AG10803 (cell line): ENCODE measurements at regions not wholly inside any gene's neighbourhood (a gene's known extent, or its start where the extent isn't known, plus 50 kb on each side); places are given as distances from the start of the nearest gene placed in this dataset.

ENCODE experiments used
- DNase-seq: peaks from one replicate; pipeline ENCODE4 v3.0.0; 2010; ENCODE audit warnings: low read depth
- H3K4me3 ChIP-seq: 2 replicates; pipeline ENCODE4 v1.5.1; 2011; ENCODE audit warnings: mild to moderate bottlenecking, low read length, control low read depth
- CTCF ChIP-seq: conservative IDR thresholded peaks from 2 replicates; pipeline ENCODE4 v1.5.1; 2011; ENCODE audit warnings: mild to moderate bottlenecking, low read length, control low read depth, inconsistent platforms

GRCh38 chr21:41666641-41667081, 100.2 kb downstream of the RIPK4 start:
- DNase-seq = no peak
- TF ChIP-seq CTCF = no peak
- no peak overlapping the region for H3K4me3 ChIP-seq

- TF ChIP-seq CTCF = no peak
- no peak overlapping the region for H3K4me3 ChIP-seq
- no peak for DNase-seq
Measured at GRCh38 chr21:41665766-41666595, 100.9 kb downstream of the RIPK4 start.

- peak; percentile 89 for DNase-seq
- H3K4me3 ChIP-seq = no peak overlapping the region
- TF ChIP-seq CTCF = no peak
Measured at GRCh38 chr21:41664881-41665765, 101.7 kb downstream of the RIPK4 start.

GRCh38 chr21:41663805-41664788, 102.8 kb downstream of the RIPK4 start:
- no peak for TF ChIP-seq CTCF

GRCh38 chr21:41662761-41663160, 104.1 kb downstream of the RIPK4 start:
- H3K4me3 ChIP-seq = no peak overlapping the region
- no peak for TF ChIP-seq CTCF
- no peak for DNase-seq

More at GRCh38 chr21:41663805-41664788, 102.8 kb downstream of the RIPK4 start:
- no peak overlapping the region for H3K4me3 ChIP-seq
- no peak for DNase-seq

- no peak for TF ChIP-seq CTCF
- no peak overlapping the region for H3K4me3 ChIP-seq
- no peak for DNase-seq
Measured at GRCh38 chr21:41662161-41662560, 104.7 kb downstream of the RIPK4 start.
